Lower leg skin (tissue), 3 donors: ENCODE measurements at regions not wholly inside any gene's neighbourhood (a gene's known extent, or its start where the extent isn't known, plus 50 kb on each side); places are given as distances from the start of the nearest gene placed in this dataset.
"Not testable (repeated sequence)": the region's sequence is repeated elsewhere in the genome, so short reads cannot be mapped to it uniquely, and the experiment has no call there.

Experiments used
- CTCF ChIP-seq, 3 donors: fragments of 450-650 bp; IDR thresholded peaks; one replicate each; pipeline ENCODE4 v1.5.1; 2016; ENCODE audit warnings: antibody characterized with exemption in 3 of 3, mild to moderate bottlenecking in 3 of 3, moderate library complexity in 2 of 3
- POLR2A ChIP-seq, 2 donors: fragments of 450-650 bp; IDR thresholded peaks; one replicate each; pipeline ENCODE4 v1.6.1; 2016 to 2017; ENCODE audit warnings: antibody characterized with exemption in 2 of 2, mild to moderate bottlenecking in 1 of 2, moderate library complexity in 1 of 2

GRCh38 chr12:105604281-105604680 is 273.8 kb downstream of the C12orf75 start:
- TF ChIP-seq CTCF, POLR2A (IDR thresholded peaks at IDR 0.05): not testable (repeated sequence)
